ENCODE measurements at regions not wholly inside any gene's neighbourhood (a gene's known extent, or its start where the extent isn't known, plus 50 kb on each side); places are given as distances from the start of the nearest gene placed in this dataset.
"Not testable (repeated sequence)": the region's sequence is repeated elsewhere in the genome, so short reads cannot be mapped to it uniquely, and the experiment has no call there.

- DNase-seq (ENCODE audit: low read depth in 2 of 2), result no peak
Measured at GRCh38 chr21:16116798-16117197, 387.0 kb downstream of the USP25 start.

- DNase-seq (ENCODE audit: low read depth in 2 of 2), result no peak
Measured at GRCh38 chr21:16117331-16117730, 387.5 kb downstream of the USP25 start.

- DNase-seq (ENCODE audit: low read depth in 2 of 2), result no peak
Measured at GRCh38 chr21:16117851-16118590, 388.2 kb downstream of the USP25 start.

DNA sequence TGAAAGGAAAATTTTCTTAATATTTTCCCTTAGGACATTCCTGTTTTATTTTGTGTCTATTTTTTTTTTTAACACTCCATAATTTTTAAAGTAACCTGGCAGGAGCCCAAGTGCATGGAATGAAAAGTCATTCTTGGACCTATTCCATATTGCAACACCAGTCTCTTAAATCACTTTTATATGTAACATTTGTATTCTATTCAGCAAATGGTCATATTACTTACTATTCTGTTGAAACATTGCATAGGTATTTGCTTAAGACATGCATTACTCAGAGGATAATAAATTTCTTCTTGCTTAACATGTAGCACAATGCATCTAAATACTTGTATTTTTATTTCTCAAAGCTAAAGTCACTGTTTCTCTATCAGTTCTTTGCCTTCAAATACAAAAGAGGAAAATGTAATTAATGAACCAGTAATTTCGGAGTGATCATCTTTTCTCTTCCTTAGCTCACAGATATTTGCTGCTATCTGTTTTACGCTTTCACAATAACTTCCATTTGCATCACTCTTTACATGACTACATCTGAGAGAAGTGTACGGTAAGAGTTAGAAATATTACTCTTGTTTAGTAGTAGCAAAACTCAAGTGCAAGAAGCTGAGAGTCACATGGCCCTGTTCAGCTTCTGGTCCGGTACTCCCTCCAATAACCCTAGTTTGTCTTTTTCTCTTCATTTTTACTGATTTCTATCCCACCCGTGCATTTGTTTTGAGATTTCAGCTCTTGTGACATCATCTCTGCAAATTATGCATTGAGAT, 394.8 kb downstream of the USP25 start:
- DNase-seq (ENCODE audit: low read depth in 2 of 2), result no peak

DNA sequence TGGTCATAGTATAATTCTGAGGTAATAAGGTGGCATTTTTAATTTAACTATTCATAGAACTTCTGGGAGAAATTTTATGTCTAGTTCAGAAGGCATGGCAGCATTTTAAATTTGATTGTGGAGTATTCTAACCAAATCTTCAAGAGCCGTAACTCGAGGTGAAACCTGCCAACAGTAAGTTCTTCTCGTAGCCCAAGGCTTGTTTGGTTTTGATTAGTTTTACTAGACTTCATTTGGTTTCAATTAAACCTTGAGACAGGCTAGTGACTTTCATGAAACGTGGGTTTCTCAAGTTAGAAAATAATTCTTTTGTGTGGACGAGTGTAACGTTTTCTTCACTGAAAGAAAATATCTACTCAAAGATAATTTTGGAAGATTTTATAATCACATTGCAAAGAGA, 395.5 kb downstream of the USP25 start:
- no peak for DNase-seq (ENCODE audit: low read depth in 2 of 2)

DNA sequence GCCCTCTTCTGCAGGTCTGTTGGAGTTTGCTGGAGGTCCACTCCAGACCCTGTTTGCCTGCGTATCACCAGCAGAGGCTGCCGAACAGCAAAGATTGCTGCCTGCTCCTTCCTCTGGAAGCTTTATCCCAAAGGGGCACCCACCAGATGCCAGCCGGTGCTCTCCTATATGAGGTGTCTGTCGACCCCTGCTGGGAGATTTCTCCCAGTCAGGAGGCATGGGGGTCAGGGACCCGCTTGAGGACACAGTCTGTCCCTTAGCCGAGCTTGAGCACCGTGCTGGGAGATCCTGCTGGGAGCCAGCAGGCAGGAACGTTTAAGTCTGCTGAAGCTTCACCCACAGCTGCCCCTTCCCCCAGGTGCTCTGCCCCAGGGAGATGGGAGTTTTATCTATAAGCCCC, 402.7 kb downstream of the USP25 start:
- DNase-seq (ENCODE audit: low read depth in 2 of 2), result not testable (repeated sequence)

- DNase-seq (ENCODE audit: low read depth in 2 of 2), result no peak
Measured at GRCh38 chr21:16133248-16133647, 403.5 kb downstream of the USP25 start.

DNA sequence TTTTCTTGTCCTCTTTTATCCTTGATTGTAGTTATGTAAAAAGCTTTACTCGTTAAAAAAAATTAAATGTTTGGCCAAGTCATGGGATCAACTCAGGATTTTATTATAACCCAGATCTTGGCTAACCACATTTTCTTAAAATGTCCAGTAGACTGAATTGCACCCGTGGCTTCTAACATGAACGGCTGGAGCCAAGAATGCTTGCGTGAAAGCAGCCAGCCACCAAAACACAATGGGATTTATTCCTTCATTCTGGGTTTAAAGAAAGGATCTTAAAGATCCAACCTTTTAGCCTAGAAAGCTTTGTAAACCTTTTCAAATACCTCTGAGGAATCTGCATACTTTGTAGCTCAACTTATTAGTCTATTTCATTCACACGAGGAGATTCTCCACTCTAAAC, 404.4 kb downstream of the USP25 start:
- no peak for DNase-seq (ENCODE audit: low read depth in 2 of 2)

DNA sequence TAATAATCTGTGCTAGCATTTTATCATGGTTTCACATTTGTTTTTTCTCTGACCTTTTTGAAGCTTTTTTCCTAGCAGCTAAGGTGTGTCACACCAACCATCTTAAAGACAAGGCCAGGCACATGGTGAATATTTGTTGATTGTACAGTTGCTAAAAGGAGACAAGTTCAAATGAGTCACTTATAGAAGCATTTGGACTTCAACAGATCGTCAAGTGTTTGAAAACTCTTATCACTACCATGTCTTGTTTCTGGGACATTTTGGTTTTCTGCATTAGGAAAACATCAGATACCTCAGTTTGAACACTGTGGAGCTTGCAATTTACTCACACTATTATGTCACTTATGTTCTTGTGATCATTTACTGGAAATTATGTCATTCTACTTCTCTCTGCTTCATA, 407.3 kb downstream of the USP25 start:
- DNase-seq (ENCODE audit: low read depth in 2 of 2), result no peak

DNA sequence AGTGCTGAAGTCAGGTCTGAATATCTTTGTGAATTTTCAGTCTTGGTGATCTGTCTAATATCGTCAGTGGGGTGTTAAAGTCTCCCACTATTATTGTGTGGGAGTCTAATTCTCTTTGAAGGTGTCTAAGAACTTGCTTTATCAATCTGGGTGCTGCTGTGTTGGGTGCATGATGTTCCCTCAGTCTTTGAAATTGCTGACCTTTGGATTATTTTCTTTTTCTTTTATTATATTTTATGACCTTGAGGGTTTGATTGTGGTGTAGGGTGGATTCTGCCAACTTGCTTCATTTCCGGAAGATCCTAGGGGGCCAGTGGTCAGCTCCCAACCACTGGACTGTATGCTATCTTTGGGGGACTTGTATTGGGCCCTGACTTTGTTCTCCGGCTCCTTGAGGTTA, 415.3 kb downstream of the USP25 start:
- DNase-seq (ENCODE audit: low read depth in 2 of 2), result no peak

- DNase-seq (ENCODE audit: low read depth in 2 of 2), result no peak
Measured at GRCh38 chr21:16145479-16145878, 415.7 kb downstream of the USP25 start.

DNA sequence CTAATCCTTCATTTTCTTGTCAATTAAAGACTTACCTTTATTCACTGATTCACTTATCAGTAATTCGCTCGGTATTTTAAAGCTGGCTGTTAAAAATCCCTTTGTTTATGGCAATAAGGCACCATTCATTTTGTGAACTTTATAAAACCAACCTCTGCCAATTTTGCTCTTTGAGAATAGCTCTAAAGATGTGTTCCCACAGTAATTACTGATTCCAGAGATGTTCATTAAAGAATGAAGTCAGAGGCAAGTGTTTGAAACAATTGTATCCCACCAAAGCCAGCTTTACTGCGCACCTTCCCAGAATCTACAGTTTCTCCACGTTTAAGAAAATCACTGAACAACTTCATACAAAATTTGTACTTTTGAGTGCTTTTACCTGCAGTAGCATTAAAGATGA, 424.5 kb downstream of the USP25 start:
- no peak for DNase-seq (ENCODE audit: low read depth in 2 of 2)

DNA sequence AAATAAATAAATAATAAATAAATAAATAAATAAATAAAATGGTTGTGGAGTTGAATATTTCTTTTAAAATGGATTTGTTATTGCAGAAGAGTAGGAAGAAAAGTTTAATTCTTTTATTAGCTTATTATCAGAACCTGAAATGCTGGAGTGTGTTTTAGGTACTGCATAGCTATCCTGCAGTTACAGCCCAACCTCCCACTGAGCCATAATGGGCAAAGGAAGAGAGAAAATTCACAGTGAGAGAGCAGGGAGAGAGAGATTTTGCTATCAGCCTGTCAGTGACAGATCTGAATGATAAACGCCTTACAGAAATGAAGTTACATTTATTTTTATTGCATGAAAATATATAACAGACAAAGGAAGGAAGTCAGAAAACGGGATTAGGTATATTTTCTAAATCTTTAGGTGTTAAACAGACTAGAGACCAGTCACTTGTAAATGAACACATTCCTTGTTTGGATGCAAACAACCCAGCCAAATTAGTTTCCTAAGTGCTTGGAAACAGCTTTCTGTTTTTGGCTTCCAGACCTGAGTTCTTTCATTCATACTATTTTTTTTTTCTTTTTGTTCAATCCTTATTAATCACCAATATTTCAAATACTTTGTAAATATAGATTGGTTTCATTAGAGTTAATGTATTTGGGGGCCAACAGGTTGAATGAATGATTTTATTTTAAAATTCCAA, 425.3 kb downstream of the USP25 start:
- DNase-seq (ENCODE audit: low read depth in 2 of 2), result no peak

GRCh38 chr21:16156841-16157489, 427.2 kb downstream of the USP25 start:
- DNase-seq (ENCODE audit: low read depth in 2 of 2), result no peak

GRCh38 chr21:16159213-16159970, 429.6 kb downstream of the USP25 start:
- no peak for DNase-seq (ENCODE audit: low read depth in 2 of 2)

DNA sequence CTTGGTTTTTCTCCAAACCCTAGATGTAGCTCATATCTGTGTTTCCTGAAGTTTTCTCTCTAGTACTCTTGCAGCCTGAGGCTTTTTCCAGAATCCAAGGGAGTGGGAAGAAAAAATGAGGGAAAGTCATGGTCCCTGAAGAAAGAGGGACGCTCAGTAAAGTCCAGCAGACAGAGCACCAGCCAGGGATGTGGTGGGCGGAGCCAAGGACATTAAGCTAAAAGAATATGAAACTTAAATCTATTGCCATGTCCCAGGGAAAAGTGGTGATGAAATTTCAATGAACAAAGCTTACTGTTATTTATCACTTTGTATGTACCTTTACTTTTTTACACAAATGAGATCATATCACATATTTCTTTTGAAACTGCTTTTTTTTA, 430.2 kb downstream of the USP25 start:
- no peak for DNase-seq (ENCODE audit: low read depth in 2 of 2)

GRCh38 chr21:16162953-16163352, 433.2 kb downstream of the USP25 start:
- no peak for DNase-seq (ENCODE audit: low read depth in 2 of 2)

DNA sequence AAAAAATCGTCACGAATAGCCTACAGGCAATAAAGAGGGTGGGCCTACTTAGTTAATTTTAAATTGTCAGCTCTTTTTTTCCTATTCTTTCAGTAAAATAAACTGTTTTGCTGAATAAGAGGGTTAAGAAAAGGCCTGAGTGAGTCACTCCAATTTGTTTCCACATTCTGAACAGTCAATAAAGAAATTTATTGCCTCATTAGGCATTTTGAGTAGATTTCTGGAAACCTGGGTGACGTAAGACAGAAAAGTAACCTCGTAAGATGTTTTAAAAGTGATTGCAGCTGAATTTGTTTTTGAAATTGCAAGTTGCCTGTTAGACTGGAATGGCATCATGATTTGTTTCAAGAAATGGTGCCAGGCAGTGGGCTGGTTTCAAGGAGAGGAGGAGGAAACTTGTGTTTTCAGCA, 439.3 kb downstream of the USP25 start:
- no peak for DNase-seq (ENCODE audit: low read depth in 2 of 2)

DNA sequence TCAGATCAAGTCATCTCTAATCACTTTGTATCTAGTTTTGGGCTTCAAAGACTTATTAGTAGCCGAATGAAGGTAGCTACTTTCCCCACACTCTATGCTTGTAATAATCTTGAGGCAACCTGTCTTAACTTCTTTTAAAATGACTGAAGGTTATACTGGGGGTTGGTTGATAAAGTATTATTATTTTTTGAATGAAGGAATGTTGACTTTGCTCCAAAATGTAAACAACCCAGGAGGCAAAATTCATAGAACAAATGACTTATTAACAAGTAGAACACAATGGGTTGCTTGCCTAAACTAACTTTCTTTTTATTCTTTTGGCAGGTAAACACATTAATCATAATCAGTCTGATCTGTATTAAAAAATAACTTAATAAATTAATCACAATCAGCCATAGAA, 440.0 kb downstream of the USP25 start:
- no peak for DNase-seq (ENCODE audit: low read depth in 2 of 2)

DNA sequence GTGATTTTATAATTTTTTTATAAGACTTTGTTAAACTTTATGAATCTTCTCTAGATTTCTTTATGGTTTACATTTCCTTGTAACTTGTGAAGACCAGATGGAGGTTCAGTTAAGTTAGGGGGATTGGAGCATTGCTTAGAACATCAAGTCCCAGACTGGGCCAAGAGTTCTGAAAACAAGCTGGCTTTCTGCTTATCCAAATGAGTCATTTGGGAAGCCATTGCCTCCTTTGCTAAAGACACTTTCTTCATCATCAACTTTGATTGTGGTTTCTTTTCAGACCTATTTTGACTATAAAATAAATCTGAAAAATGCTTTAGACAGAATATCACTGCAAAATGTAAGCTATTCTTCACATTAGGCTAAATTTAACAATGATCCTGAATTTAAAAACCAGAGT, 446.8 kb downstream of the USP25 start:
- no peak for DNase-seq (ENCODE audit: low read depth in 2 of 2)

DNA sequence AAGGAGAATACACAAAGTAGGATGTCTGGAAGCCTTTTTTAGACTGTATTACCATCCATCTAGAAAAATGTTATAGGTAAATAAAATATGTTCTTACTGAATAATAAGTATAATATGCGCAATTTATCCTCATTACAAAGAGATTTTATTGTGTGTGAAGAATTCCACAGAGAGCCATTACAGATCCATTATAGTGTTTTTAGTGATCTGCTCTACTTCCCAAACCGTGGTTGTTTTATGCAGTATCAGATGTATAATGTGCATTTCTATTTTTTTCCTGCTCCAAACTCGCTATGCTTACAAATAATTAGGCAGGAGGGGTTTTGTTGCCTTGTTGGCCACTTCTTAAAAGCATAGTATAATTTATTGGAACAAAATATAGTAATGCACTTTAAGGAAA, 447.8 kb downstream of the USP25 start:
- no peak for DNase-seq (ENCODE audit: low read depth in 2 of 2)

- DNase-seq (ENCODE audit: low read depth in 2 of 2), result no peak
Measured at GRCh38 chr21:16179773-16180172, 450.0 kb downstream of the USP25 start.

Measured in stimulated activated CD8-positive, alpha-beta memory T cell treated with anti-CD3 and anti-CD28 coated beads, Interleukin-7, amount 100 ng/mL, for 1 hour (primary cell).